ENCODE measurements at regions not wholly inside any gene's neighbourhood (a gene's known extent, or its start where the extent isn't known, plus 50 kb on each side); places are given as distances from the start of the nearest gene placed in this dataset.

GRCh38 chr3:51621091-51621892, 49.8 kb upstream of the TEX264 start (continued):
- TF ChIP-seq MZF1 (tag by site-specific recombination; IDR thresholded peaks at IDR 0.05; ENCODE audit: borderline replicate concordance) (no peak), ZNF121 (tag by site-specific recombination; IDR thresholded peaks at IDR 0.05) (no peak), ZNF214 (tag by site-specific recombination; IDR thresholded peaks at IDR 0.05; ENCODE audit: borderline replicate concordance) (no peak), ZNF157 (tag by site-specific recombination; IDR thresholded peaks at IDR 0.05) (no peak)
